Vagina (tissue), 2 donors: ENCODE measurements at regions not wholly inside any gene's neighbourhood (a gene's known extent, or its start where the extent isn't known, plus 50 kb on each side); places are given as distances from the start of the nearest gene placed in this dataset.

ENCODE experiments used
- DNase-seq, 2 donors: peaks; one replicate each; pipeline ENCODE4 v3.0.0-alpha.2; 2017; ENCODE audit errors: extremely low spot score in 2 of 2
- H3K27ac ChIP-seq: fragments of 200-600 bp; sonication (generic); one replicate; pipeline ENCODE4 v1.5.1; 2019
- H3K27me3 ChIP-seq: fragments of 200-600 bp; sonication (generic); one replicate; pipeline ENCODE4 v1.5.1; 2019
- H3K36me3 ChIP-seq, 2 donors: fragments of 200-600 bp; sonication (generic); one replicate each; pipeline ENCODE4 v1.5.1; 2017 to 2019
- H3K4me1 ChIP-seq: fragments of 200-600 bp; sonication (generic); one replicate; pipeline ENCODE4 v1.5.1; 2019
- H3K4me3 ChIP-seq, 2 donors: fragments of 200-600 bp; sonication (generic); 1 replicate in 1 of 2; 2 replicates in 1 of 2; pipeline ENCODE4 v1.5.1; 2016 to 2019
- H3K9me3 ChIP-seq: fragments of 200-600 bp; sonication (generic); one replicate; pipeline ENCODE4 v1.5.1; 2019
- CTCF ChIP-seq, 3 experiments: fragments of 450-650 bp in 2 of 3; fragments of 200-600 bp in 1 of 3; sonication (generic) in 1 of 3; IDR thresholded peaks; one replicate each; pipeline ENCODE4 v1.5.1; 2017 to 2019; ENCODE audit warnings: antibody characterized with exemption in 3 of 3, mild to moderate bottlenecking in 2 of 3, moderate library complexity in 2 of 3
- POLR2A ChIP-seq, 2 donors: fragments of 450-650 bp; IDR thresholded peaks; one replicate each; pipeline ENCODE4 v1.6.1; 2017; ENCODE audit warnings: antibody characterized with exemption in 2 of 2, mild to moderate bottlenecking in 2 of 2, moderate library complexity in 2 of 2
- POLR2AphosphoS5 ChIP-seq, 2 donors: sonication (generic); formaldehyde crosslinking; IDR thresholded peaks; one replicate each; pipeline ENCODE4 v1.9.0; 2017; ENCODE audit warnings: antibody characterized with exemption in 2 of 2, mild to moderate bottlenecking in 2 of 2, low read depth in 1 of 2; ENCODE audit not compliant: insufficient read depth in 1 of 2
- intact Hi-C: fragments of 100-400 bp; cut with DNase I; formaldehyde crosslinking; loops from one replicate; pipeline ENCODE4 v1.15.1; 2023

DNA sequence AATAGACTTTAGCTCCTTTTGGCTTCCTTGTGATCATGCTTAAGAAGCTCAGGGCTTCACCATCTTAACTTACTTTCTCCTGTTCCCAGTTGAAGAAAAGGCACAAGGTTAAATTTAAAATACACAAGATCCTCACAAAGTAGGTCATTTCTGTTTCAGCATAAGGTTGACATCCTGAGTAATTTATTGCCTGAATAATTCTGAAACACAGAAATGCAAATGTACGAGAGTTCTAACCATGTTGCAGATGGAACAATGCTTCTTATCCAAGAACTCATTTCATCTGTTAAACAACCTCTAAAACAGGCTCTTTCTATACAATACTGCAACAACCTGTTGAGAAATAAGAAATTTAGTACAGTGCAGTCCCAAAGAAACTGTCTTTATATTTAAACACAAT is 395.2 kb downstream of the BCL11A start:
- intact Hi-C loops: no loop called here
- TF ChIP-seq POLR2A (IDR thresholded peaks at IDR 0.05) (no peak), POLR2AphosphoS5 (IDR thresholded peaks at IDR 0.05; ENCODE audit: insufficient read depth in 1 of 2, low read depth in 1 of 2) (no peak), CTCF (IDR thresholded peaks at IDR 0.05) (no peak)

DNA sequence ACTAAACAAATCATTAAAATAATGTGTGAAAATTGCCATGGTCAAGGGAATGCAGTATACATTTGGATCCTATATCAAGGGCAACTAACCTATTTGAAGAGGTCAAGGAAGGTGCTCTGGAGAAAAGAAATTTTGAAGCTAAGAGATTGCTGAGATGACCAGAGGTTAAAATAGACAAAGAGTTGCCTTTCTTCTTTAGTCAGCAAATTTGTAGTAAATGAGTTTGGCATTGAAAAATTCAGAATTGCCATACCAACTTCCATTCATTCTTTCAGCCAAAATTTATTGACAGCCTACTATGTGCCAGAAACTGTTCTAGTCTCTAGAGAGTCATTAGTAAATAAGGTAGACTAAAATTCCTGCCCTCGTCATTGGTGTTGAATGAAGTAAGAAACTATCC is 396.2 kb downstream of the BCL11A start:
- H3K27ac ChIP-seq: no peak overlapping the region
- no peak overlapping the region for H3K4me3 ChIP-seq
- no peaks in the 10 kb centered on the region for H3K27me3 ChIP-seq
- no peaks in the 10 kb centered on the region for H3K4me1 ChIP-seq
- intact Hi-C loops: no loop called here
- DNase-seq: no peak
- H3K36me3 ChIP-seq: no peaks in the 10 kb centered on the region
- TF ChIP-seq POLR2AphosphoS5 (IDR thresholded peaks at IDR 0.05; ENCODE audit: insufficient read depth in 1 of 2, low read depth in 1 of 2) (no peak), POLR2A (IDR thresholded peaks at IDR 0.05) (no peak), CTCF (IDR thresholded peaks at IDR 0.05) (no peak)
- no peaks in the 10 kb centered on the region for H3K9me3 ChIP-seq

More for the DNA sequence above, 395.2 kb downstream of the BCL11A start:
- Histone ChIP-seq H3K27me3 (no peaks in the 10 kb centered on the region), H3K9me3 (no peaks in the 10 kb centered on the region), H3K4me1 (no peaks in the 10 kb centered on the region), H3K36me3 (no peaks in the 10 kb centered on the region), H3K4me3 (no peak overlapping the region), H3K27ac (no peak overlapping the region)
- DNase-seq: no peak

DNA sequence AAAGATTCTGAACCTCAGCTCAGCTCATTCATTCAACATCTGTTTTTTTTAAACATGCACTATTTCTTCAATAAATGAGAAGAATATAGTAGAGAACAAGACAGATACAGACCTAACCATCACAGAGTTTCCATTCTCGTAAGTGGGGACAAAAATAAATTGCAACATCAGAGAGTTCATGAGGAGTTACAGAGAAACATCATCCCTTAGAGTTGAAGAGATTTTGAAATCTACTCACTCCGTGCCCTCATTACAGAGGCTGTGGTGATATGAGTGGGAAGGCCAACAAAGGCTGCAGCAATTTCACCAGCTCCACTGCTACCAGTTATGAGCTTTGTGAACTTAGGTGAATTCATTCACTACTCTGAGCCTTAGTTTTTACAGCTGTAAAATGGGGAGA is 399.3 kb downstream of the BCL11A start:
- no peak overlapping the region for H3K4me3 ChIP-seq
- TF ChIP-seq POLR2A (IDR thresholded peaks at IDR 0.05): no peak
- no peak for TF ChIP-seq CTCF (IDR thresholded peaks at IDR 0.05)
- no peak for TF ChIP-seq POLR2AphosphoS5 (IDR thresholded peaks at IDR 0.05; ENCODE audit: insufficient read depth in 1 of 2, low read depth in 1 of 2)
- intact Hi-C loops: no loop called here
- no peak for DNase-seq
- H3K9me3 ChIP-seq: no peaks in the 10 kb centered on the region
- H3K36me3 ChIP-seq: no peaks in the 10 kb centered on the region
- no peak overlapping the region for H3K27ac ChIP-seq
- H3K4me1 ChIP-seq: no peaks in the 10 kb centered on the region
- H3K27me3 ChIP-seq: no peaks in the 10 kb centered on the region

DNA sequence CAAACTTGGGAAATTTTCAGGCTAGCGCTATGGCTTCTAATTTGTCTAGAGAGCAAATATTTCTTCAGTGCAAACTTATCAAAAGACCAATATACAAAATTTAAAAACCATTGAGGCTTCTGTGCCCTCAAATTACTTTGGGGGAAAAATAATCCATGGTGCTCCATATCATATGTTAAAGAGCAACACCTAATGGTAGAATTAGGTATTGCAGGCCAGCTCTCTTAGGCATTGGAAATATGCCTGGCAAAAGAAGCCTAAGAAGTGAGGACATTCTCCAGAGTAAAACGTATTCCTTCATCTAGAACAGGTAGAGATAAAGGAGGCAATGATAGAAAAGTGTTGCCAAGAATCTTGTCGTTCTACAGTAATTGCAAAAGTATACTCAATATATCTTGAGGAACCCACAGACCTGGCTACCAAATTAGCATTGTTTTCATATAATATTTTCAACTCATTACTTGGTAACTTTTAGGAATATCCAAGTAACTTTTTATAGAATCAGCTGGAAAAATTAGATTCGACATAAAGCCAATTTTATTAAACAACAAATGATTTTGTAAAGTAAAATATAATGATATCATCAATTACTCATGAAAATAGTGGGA is 401.1 kb downstream of the BCL11A start:
- H3K4me3 ChIP-seq: no peak overlapping the region
- H3K27ac ChIP-seq: no peak overlapping the region
- intact Hi-C loops: no loop called here
- H3K4me1 ChIP-seq: no peaks in the 10 kb centered on the region
- DNase-seq: no peak
- no peaks in the 10 kb centered on the region for H3K36me3 ChIP-seq
- no peaks in the 10 kb centered on the region for H3K27me3 ChIP-seq
- TF ChIP-seq POLR2A (IDR thresholded peaks at IDR 0.05) (no peak), CTCF (IDR thresholded peaks at IDR 0.05) (no peak), POLR2AphosphoS5 (IDR thresholded peaks at IDR 0.05; ENCODE audit: insufficient read depth in 1 of 2, low read depth in 1 of 2) (no peak)
- H3K9me3 ChIP-seq: no peaks in the 10 kb centered on the region

DNA sequence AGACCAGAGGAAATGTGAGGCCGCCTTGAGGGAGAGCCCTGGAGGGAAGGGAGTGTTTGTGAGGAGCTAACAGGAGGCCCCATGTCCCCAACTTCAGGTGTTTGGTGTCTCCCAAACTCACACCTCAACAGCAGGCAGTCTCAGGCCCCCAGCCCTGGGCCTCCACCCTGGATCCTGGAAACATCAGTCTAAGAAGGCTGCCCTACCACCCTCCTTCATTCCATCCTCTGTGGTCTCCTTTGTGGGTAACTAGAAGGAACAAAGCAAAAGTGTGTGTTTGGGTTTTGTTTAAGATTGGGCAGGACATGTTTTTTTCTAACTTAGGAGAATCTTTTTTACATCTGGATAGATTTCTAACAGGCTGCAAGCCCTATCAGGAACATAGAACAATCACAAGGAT is 404.3 kb downstream of the BCL11A start:
- H3K4me3 ChIP-seq: no peak overlapping the region
- DNase-seq: no peak
- no peaks in the 10 kb centered on the region for H3K9me3 ChIP-seq
- no peaks in the 10 kb centered on the region for H3K36me3 ChIP-seq
- TF ChIP-seq CTCF (IDR thresholded peaks at IDR 0.05): no peak
- TF ChIP-seq POLR2A (IDR thresholded peaks at IDR 0.05): no peak
- TF ChIP-seq POLR2AphosphoS5 (IDR thresholded peaks at IDR 0.05; ENCODE audit: insufficient read depth in 1 of 2, low read depth in 1 of 2): no peak
- H3K27ac ChIP-seq: no peak overlapping the region
- no peaks in the 10 kb centered on the region for H3K27me3 ChIP-seq
- H3K4me1 ChIP-seq: no peaks in the 10 kb centered on the region
- intact Hi-C loops: no loop called here
